Right kidney (tissue), 1 donor: ENCODE measurements at regions not wholly inside any gene's neighbourhood (a gene's known extent, or its start where the extent isn't known, plus 50 kb on each side); places are given as distances from the start of the nearest gene placed in this dataset.

Experiments used
- DNase-seq: peaks from one replicate; pipeline ENCODE4 v3.0.0-alpha.2; 2016

DNA sequence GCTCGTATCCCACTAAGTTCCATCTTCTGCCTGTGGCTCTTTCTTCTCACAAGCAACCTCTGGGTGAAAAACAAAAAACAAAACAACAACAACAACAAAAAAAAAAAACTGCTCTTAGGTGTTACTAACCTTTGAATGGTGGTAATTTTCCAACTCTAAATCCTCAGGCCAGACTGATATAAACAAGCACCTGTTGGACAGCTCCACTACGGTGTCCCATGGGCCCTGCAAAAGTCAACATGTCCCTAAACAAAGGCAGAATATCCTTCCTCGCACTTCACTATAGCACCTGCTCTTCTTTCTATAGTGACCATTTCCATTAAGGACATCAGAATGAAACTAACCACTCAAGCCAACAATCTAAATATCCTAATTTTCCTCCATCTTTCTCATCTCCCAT is 54.6 kb upstream of the PARM1 start:
- no peak for DNase-seq

- DNase-seq, result no peak
Observed at GRCh38 chr4:74875451-74875850, 57.5 kb upstream of the PARM1 start.

- DNase-seq, result peak; percentile 33
Observed at GRCh38 chr4:74874753-74875367, 58.1 kb upstream of the PARM1 start.

GRCh38 chr4:74873545-74874301 is 59.2 kb upstream of the PARM1 start:
- peak; percentile 11 for DNase-seq

- no peak for DNase-seq
Observed at GRCh38 chr4:74858921-74859562, 64.7 kb upstream of the BTC start.

- no peak for DNase-seq
Observed at GRCh38 chr4:74855879-74856278, 61.6 kb upstream of the BTC start.

DNA sequence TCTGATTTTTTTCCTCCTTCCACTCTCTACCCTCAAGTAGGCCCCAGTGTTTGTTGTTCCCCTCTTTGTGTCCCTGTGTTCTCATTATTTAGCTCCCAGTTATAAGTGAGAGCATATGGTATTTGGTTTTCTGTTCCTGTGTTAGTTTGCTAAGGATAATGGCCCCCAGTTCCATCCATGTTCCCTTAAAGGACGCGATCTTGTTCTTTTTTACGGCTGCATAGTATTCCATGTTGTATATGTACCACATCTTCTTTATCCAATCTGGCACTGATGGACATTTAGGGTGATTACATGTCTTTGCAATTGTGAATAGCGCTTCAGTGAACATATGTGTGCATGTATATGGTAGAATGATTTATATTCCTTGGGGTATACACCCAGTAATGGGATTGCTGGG is 54.5 kb upstream of the BTC start:
- DNase-seq, result no peak

DNA sequence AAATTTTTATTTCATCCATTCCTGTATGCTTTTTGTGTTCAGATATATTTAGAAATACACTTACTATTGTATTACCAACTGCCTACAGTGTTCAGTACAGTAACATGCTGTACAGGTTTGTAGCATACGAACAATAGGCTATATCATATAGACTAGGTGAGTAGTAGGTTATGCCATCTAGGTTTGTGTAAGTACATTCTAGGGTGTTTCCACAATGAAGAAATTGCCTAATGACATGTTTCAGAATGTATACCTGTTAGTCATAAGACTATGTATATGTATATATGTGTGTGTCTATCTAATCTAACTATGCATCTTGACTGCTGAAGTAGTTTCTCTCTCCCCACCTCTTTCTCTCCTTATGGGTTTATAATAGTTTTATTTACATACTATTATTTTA is 51.5 kb upstream of the BTC start:
- DNase-seq, result no peak
